ENCODE measurements at regions not wholly inside any gene's neighbourhood (a gene's known extent, or its start where the extent isn't known, plus 50 kb on each side); places are given as distances from the start of the nearest gene placed in this dataset.
"Not testable (repeated sequence)": the region's sequence is repeated elsewhere in the genome, so short reads cannot be mapped to it uniquely, and the experiment has no call there.

GRCh38 chr13:50527612-50528509, 315.6 kb downstream of the DLEU7 start:
- DNase-seq (ENCODE audit: low spot score), result no peak
- Mint-ChIP-seq H3K9me3 (no peaks in the 10 kb centered on the region), H3K36me3 (ENCODE audit: low read depth) (no peaks in the 10 kb centered on the region), H3K4me3 (no peak overlapping the region), H3K27me3 (ENCODE audit: low read depth) (peaks cover 40% of the 10 kb centered on the region), H3K27ac (no peak overlapping the region), H3K4me1 (ENCODE audit: low read depth) (peaks cover 25% of the 10 kb centered on the region)

- Mint-ChIP-seq H3K36me3 (ENCODE audit: low read depth) (no peaks in the 10 kb centered on the region), H3K4me1 (ENCODE audit: low read depth) (peaks cover 25% of the 10 kb centered on the region), H3K27ac (peak overlapping the region; percentile 7), H3K9me3 (peaks cover 6% of the 10 kb centered on the region), H3K27me3 (ENCODE audit: low read depth) (peaks cover 37% of the 10 kb centered on the region), H3K4me3 (no peak overlapping the region)
- DNase-seq (ENCODE audit: low spot score), result peak; percentile 25
Observed at GRCh38 chr13:50529154-50529882, 314.2 kb downstream of the DLEU7 start.

- DNase-seq (ENCODE audit: low spot score), result no peak
- peaks cover 28% of the 10 kb centered on the region for H3K27me3 Mint-ChIP-seq (ENCODE audit: low read depth)
- H3K4me1 Mint-ChIP-seq (ENCODE audit: low read depth), result peaks cover 20% of the 10 kb centered on the region
- H3K4me3 Mint-ChIP-seq, result no peak overlapping the region
- no peak overlapping the region for H3K27ac Mint-ChIP-seq
- peaks cover 32% of the 10 kb centered on the region for H3K9me3 Mint-ChIP-seq
- H3K36me3 Mint-ChIP-seq (ENCODE audit: low read depth), result peaks cover 2% of the 10 kb centered on the region
Observed at GRCh38 chr13:50531917-50532899, 311.3 kb downstream of the DLEU7 start.

GRCh38 chr13:50535050-50535449, 308.4 kb downstream of the DLEU7 start:
- H3K9me3 Mint-ChIP-seq, result peaks cover 46% of the 10 kb centered on the region
- no peaks in the 10 kb centered on the region for H3K4me1 Mint-ChIP-seq (ENCODE audit: low read depth)
- peaks cover 23% of the 10 kb centered on the region for H3K27me3 Mint-ChIP-seq (ENCODE audit: low read depth)
- H3K4me3 Mint-ChIP-seq, result no peak overlapping the region
- H3K36me3 Mint-ChIP-seq (ENCODE audit: low read depth), result peaks cover 2% of the 10 kb centered on the region
- DNase-seq (ENCODE audit: low spot score), result no peak
- H3K27ac Mint-ChIP-seq, result no peak overlapping the region

- Mint-ChIP-seq H3K27ac (no peak overlapping the region), H3K36me3 (ENCODE audit: low read depth) (peaks cover 2% of the 10 kb centered on the region), H3K27me3 (ENCODE audit: low read depth) (peaks cover 23% of the 10 kb centered on the region), H3K4me1 (ENCODE audit: low read depth) (no peaks in the 10 kb centered on the region), H3K4me3 (no peak overlapping the region), H3K9me3 (peaks cover 46% of the 10 kb centered on the region)
- no peak for DNase-seq (ENCODE audit: low spot score)
Observed at GRCh38 chr13:50537029-50537428, 306.5 kb downstream of the DLEU7 start.

- peaks cover 36% of the 10 kb centered on the region for H3K9me3 Mint-ChIP-seq
- H3K27ac Mint-ChIP-seq, result no peak overlapping the region
- H3K36me3 Mint-ChIP-seq (ENCODE audit: low read depth), result peaks cover 2% of the 10 kb centered on the region
- no peaks in the 10 kb centered on the region for H3K4me1 Mint-ChIP-seq (ENCODE audit: low read depth)
- H3K27me3 Mint-ChIP-seq (ENCODE audit: low read depth), result peaks cover 20% of the 10 kb centered on the region
- H3K4me3 Mint-ChIP-seq, result no peak overlapping the region
- DNase-seq (ENCODE audit: low spot score), result no peak
Observed at GRCh38 chr13:50539791-50540530, 303.5 kb downstream of the DLEU7 start.

GRCh38 chr13:50543141-50543540, 300.4 kb downstream of the DLEU7 start:
- peaks cover 23% of the 10 kb centered on the region for H3K27me3 Mint-ChIP-seq (ENCODE audit: low read depth)
- no peak overlapping the region for H3K4me3 Mint-ChIP-seq
- peaks cover 14% of the 10 kb centered on the region for H3K9me3 Mint-ChIP-seq

GRCh38 chr13:50543782-50544181, 299.7 kb downstream of the DLEU7 start:
- Mint-ChIP-seq H3K4me3 (no peak overlapping the region), H3K9me3 (peaks cover 7% of the 10 kb centered on the region), H3K4me1 (ENCODE audit: low read depth) (no peaks in the 10 kb centered on the region), H3K27ac (no peak overlapping the region), H3K36me3 (ENCODE audit: low read depth) (no peaks in the 10 kb centered on the region), H3K27me3 (ENCODE audit: low read depth) (peaks cover 25% of the 10 kb centered on the region)
- DNase-seq (ENCODE audit: low spot score), result no peak

More at GRCh38 chr13:50543141-50543540, 300.4 kb downstream of the DLEU7 start:
- H3K27ac Mint-ChIP-seq, result no peak overlapping the region
- H3K4me1 Mint-ChIP-seq (ENCODE audit: low read depth), result no peaks in the 10 kb centered on the region
- no peak for DNase-seq (ENCODE audit: low spot score)
- no peaks in the 10 kb centered on the region for H3K36me3 Mint-ChIP-seq (ENCODE audit: low read depth)

- Mint-ChIP-seq H3K27ac (no peak overlapping the region), H3K4me1 (ENCODE audit: low read depth) (no peaks in the 10 kb centered on the region), H3K36me3 (ENCODE audit: low read depth) (no peaks in the 10 kb centered on the region), H3K9me3 (peaks cover 3% of the 10 kb centered on the region), H3K4me3 (no peak overlapping the region), H3K27me3 (ENCODE audit: low read depth) (peaks cover 25% of the 10 kb centered on the region)
- DNase-seq (ENCODE audit: low spot score), result no peak
Observed at GRCh38 chr13:50544211-50544610, 299.3 kb downstream of the DLEU7 start.

- H3K27ac Mint-ChIP-seq; H3K4me1 Mint-ChIP-seq (ENCODE audit: low read depth); H3K9me3 Mint-ChIP-seq; DNase-seq (ENCODE audit: low spot score); H3K4me3 Mint-ChIP-seq; H3K36me3 Mint-ChIP-seq (ENCODE audit: low read depth): not testable (repeated sequence)
- peaks cover 12% of the 10 kb centered on the region for H3K27me3 Mint-ChIP-seq (ENCODE audit: low read depth)
Observed at GRCh38 chr13:50547175-50547574, 296.3 kb downstream of the DLEU7 start.

- H3K36me3 Mint-ChIP-seq (ENCODE audit: low read depth), result no peaks in the 10 kb centered on the region
- no peaks in the 10 kb centered on the region for H3K4me1 Mint-ChIP-seq (ENCODE audit: low read depth)
- H3K27ac Mint-ChIP-seq, result no peak overlapping the region
- H3K4me3 Mint-ChIP-seq, result no peak overlapping the region
- no peak for DNase-seq (ENCODE audit: low spot score)
- peaks cover 17% of the 10 kb centered on the region for H3K27me3 Mint-ChIP-seq (ENCODE audit: low read depth)
- H3K9me3 Mint-ChIP-seq, result peaks cover 3% of the 10 kb centered on the region
Observed at GRCh38 chr13:50548586-50548985, 294.9 kb downstream of the DLEU7 start.

GRCh38 chr13:50549221-50549942, 294.1 kb downstream of the DLEU7 start:
- H3K36me3 Mint-ChIP-seq (ENCODE audit: low read depth), result no peaks in the 10 kb centered on the region
- H3K9me3 Mint-ChIP-seq, result peaks cover 3% of the 10 kb centered on the region
- no peak overlapping the region for H3K27ac Mint-ChIP-seq
- H3K4me1 Mint-ChIP-seq (ENCODE audit: low read depth), result no peaks in the 10 kb centered on the region
- peaks cover 17% of the 10 kb centered on the region for H3K27me3 Mint-ChIP-seq (ENCODE audit: low read depth)
- no peak for DNase-seq (ENCODE audit: low spot score)
- H3K4me3 Mint-ChIP-seq, result no peak overlapping the region

Measured in T-helper 2 cell treated with Interferon-gamma antibody and Interleukin-4, amounts not matched to agents 5 μg/mL and 100 μg/mL, for 36 hours (primary cell).